GM12872 (cell line): ENCODE measurements at regions not wholly inside any gene's neighbourhood (a gene's known extent, or its start where the extent isn't known, plus 50 kb on each side); places are given as distances from the start of the nearest gene placed in this dataset.

ENCODE experiments used
- TF ChIP-seq, protein P1 (sequence below): IDR thresholded peaks from 3 replicates; pipeline ENCODE4 v1.5.1; 2011; ENCODE audit warnings: low read depth, mild to moderate bottlenecking, low read length, moderate library complexity; ENCODE audit not compliant: insufficient read depth

GRCh38 chr3:103684904-103685303, 1250.1 kb downstream of the ZPLD1 start:
- TF ChIP-seq, protein P1, sequence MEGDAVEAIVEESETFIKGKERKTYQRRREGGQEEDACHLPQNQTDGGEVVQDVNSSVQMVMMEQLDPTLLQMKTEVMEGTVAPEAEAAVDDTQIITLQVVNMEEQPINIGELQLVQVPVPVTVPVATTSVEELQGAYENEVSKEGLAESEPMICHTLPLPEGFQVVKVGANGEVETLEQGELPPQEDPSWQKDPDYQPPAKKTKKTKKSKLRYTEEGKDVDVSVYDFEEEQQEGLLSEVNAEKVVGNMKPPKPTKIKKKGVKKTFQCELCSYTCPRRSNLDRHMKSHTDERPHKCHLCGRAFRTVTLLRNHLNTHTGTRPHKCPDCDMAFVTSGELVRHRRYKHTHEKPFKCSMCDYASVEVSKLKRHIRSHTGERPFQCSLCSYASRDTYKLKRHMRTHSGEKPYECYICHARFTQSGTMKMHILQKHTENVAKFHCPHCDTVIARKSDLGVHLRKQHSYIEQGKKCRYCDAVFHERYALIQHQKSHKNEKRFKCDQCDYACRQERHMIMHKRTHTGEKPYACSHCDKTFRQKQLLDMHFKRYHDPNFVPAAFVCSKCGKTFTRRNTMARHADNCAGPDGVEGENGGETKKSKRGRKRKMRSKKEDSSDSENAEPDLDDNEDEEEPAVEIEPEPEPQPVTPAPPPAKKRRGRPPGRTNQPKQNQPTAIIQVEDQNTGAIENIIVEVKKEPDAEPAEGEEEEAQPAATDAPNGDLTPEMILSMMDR, result no peak

DNA sequence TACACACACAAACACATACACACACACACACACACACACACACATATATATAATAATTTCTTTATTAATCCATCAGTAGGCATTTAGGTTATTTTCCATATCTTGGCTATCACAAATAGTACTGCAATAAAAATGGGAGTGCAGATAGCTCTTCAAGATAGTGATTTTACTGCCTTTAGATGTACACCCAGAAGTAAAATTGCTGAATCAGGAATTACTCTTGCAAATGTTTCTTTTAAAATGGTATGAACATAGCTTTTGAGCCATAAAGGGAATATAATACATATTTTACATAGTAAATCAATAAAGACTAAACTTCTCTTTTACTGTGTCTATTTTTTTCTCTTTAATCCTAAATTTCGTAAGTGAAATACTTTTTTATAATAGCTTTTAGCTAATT, 1251.1 kb downstream of the ZPLD1 start:
- TF ChIP-seq, protein P1, result no peak

DNA sequence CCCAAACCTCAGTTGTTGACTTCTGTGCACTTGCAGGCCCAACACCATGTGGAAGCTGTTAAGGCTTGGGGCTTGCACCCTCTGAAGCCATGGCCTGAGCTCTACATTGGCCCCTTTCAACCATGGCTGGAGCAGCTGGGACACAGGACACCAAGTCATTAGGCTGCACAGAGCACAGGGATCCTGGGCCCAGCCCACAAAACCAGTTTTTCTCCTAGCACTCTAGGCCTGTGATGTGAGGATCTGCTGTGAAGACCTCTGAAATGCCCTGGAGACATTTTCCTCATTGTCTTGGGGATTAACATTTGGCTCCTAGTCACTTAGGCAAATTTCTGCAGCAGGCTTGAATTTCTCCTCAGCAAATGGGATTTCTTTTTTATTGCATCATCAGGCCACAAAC, 1255.7 kb downstream of the ZPLD1 start:
- TF ChIP-seq, protein P1, result no peak

- TF ChIP-seq, protein P1, result no peak
Measured at GRCh38 chr3:103693831-103694230, 1259.0 kb downstream of the ZPLD1 start.

DNA sequence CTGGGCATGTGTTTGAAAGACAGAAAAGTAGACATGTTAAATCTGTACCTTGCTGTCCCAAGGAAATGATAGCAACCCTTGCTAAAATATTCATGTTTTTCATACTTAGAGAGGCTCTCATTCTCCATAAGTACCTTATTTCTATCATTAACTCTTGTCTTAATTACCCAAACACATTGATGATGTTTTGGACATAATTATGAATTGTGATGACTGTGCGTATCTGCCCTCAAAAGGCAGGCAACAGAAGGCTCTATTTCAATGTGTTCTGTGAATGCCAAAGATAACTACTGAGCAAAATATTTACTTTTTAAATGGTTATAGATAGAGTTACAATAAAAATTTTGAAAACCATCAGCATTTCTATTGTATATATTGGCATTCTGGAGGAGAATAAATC, 1263.8 kb downstream of the ZPLD1 start:
- TF ChIP-seq, protein P1, result no peak

- TF ChIP-seq, protein P1, result no peak
Measured at GRCh38 chr3:103699228-103699627, 1264.4 kb downstream of the ZPLD1 start.

DNA sequence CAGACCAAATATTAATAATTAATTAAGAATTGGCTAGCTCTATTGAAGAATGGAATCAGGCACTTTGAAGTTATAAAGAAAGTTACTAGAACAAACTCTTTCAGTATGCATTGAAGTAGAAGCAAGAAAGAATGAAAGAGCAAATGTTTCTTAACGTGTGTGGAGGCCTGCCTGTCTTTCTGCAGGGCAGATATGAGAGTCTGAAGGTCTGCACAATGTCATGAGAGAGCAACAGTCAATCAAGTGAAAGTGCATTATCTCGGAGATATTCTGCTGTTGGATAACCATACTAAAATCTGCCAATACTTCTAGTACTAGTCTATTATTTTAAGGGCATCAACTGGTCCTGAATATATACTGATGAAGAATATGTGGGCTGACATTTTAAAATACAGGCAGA, 1270.8 kb downstream of the ZPLD1 start:
- TF ChIP-seq, protein P1, result no peak

- TF ChIP-seq, protein P1, result no peak
Measured at GRCh38 chr3:103706671-103707070, 1271.9 kb downstream of the ZPLD1 start.
